SH-SY5Y (cell line): ENCODE measurements at regions not wholly inside any gene's neighbourhood (a gene's known extent, or its start where the extent isn't known, plus 50 kb on each side); places are given as distances from the start of the nearest gene placed in this dataset.

Source experiments
- GATA2 ChIP-seq: IDR thresholded peaks from 2 replicates; pipeline ENCODE4 v1.6.1; 2011; ENCODE audit warnings: mild to moderate bottlenecking, low read depth, low read length
- GATA3 ChIP-seq: IDR thresholded peaks from 2 replicates; pipeline ENCODE4 v1.6.1; 2011; ENCODE audit warnings: low read depth, mild to moderate bottlenecking, low read length, moderate library complexity

DNA sequence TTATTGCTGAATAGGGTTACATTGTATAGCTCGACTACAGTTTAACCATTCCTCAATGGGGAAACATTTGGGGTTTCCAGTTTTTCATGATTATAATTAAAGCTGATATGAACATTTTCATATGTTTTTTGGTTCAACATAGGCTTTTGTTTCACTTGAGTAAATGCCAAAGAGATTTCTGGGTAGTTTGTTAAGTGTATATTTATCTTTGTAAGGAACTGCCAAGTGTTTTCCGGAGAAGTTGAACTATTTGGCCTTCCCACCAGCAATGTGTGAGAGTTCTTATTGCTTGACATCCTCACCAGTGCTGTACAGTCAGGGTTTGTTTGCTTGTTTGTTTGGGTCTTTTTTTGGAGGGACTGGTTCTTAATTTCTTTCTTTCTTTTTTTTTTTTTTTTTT is 83.7 kb upstream of the RALY start:
- no peak for TF ChIP-seq GATA2
- no peak for TF ChIP-seq GATA3
